NT2/D1 (cell line): ENCODE measurements at regions not wholly inside any gene's neighbourhood (a gene's known extent, or its start where the extent isn't known, plus 50 kb on each side); places are given as distances from the start of the nearest gene placed in this dataset.

Experiments
- SUZ12 ChIP-seq: IDR thresholded peaks from 2 replicates; pipeline ENCODE4 v1.6.1; 2011; ENCODE audit not compliant: insufficient read length, insufficient read depth; ENCODE audit errors: extremely low read depth
- YY1 ChIP-seq: IDR thresholded peaks from 2 replicates; pipeline ENCODE4 v1.6.1; 2011; ENCODE audit not compliant: insufficient read length, insufficient read depth
- ZNF274 ChIP-seq: IDR thresholded peaks from 2 replicates; pipeline ENCODE4 v1.6.1; 2011; ENCODE audit warnings: mild to moderate bottlenecking, low read depth, low read length

- TF ChIP-seq ZNF274 (no peak), YY1 (no peak), SUZ12 (no peak)
These were observed 140.4 kb downstream of the SNRPN start for GRCh38 chr15:25095179-25095578.
